ENCODE measurements at regions not wholly inside any gene's neighbourhood (a gene's known extent, or its start where the extent isn't known, plus 50 kb on each side); places are given as distances from the start of the nearest gene placed in this dataset.
"Not testable (repeated sequence)": the region's sequence is repeated elsewhere in the genome, so short reads cannot be mapped to it uniquely, and the experiment has no call there.

- DNase-seq (ENCODE audit: low spot score) = no peak
- in situ Hi-C loops (cut with MboI; ENCODE audit: low sequenced_read_pairs, unreplicated experiment) = no loop called here
- no peak for TF ChIP-seq CTCF (IDR thresholded peaks at IDR 0.05; ENCODE audit: borderline replicate concordance, control extremely low read depth, extremely low read depth, insufficient read depth, missing control alignments)
Observed at GRCh38 chr5:1656271-1656975, 132.7 kb upstream of the LPCAT1 start.

GRCh38 chr5:1655496-1656270 is 131.9 kb upstream of the LPCAT1 start:
- no peak for TF ChIP-seq CTCF (IDR thresholded peaks at IDR 0.05; ENCODE audit: borderline replicate concordance, control extremely low read depth, extremely low read depth, insufficient read depth, missing control alignments)
- in situ Hi-C loops (cut with MboI; ENCODE audit: low sequenced_read_pairs, unreplicated experiment) = no loop called here
- no peak for DNase-seq (ENCODE audit: low spot score)

GRCh38 chr5:1654786-1655495 is 131.2 kb upstream of the LPCAT1 start:
- in situ Hi-C loops (cut with MboI; ENCODE audit: low sequenced_read_pairs, unreplicated experiment) = no loop called here
- no peak for DNase-seq (ENCODE audit: low spot score)
- TF ChIP-seq CTCF (IDR thresholded peaks at IDR 0.05; ENCODE audit: borderline replicate concordance, control extremely low read depth, extremely low read depth, insufficient read depth, missing control alignments) = no peak

GRCh38 chr5:1653698-1654651 is 130.2 kb upstream of the LPCAT1 start:
- peak; percentile 23 for TF ChIP-seq CTCF (IDR thresholded peaks at IDR 0.05; ENCODE audit: borderline replicate concordance, control extremely low read depth, extremely low read depth, insufficient read depth, missing control alignments)
- DNase-seq (ENCODE audit: low spot score); in situ Hi-C loops (cut with MboI; ENCODE audit: low sequenced_read_pairs, unreplicated experiment): not testable (repeated sequence)

GRCh38 chr5:1652873-1653697 is 129.3 kb upstream of the LPCAT1 start:
- in situ Hi-C loops (cut with MboI; ENCODE audit: low sequenced_read_pairs, unreplicated experiment) = no loop called here
- no peak for TF ChIP-seq CTCF (IDR thresholded peaks at IDR 0.05; ENCODE audit: borderline replicate concordance, control extremely low read depth, extremely low read depth, insufficient read depth, missing control alignments)

More at GRCh38 chr5:1652873-1653697, 129.3 kb upstream of the LPCAT1 start:
- DNase-seq (ENCODE audit: low spot score) = no peak
